Testis (tissue), 2 donors: ENCODE measurements at regions not wholly inside any gene's neighbourhood (a gene's known extent, or its start where the extent isn't known, plus 50 kb on each side); places are given as distances from the start of the nearest gene placed in this dataset.

Source experiments
- CTCF ChIP-seq, 3 experiments: fragments of 450-650 bp in 2 of 3; fragments of 200-600 bp in 1 of 3; sonication (generic) in 1 of 3; IDR thresholded peaks; one replicate each; pipeline ENCODE4 v1.5.1; 2016 to 2019; ENCODE audit warnings: antibody characterized with exemption in 3 of 3, mild to moderate bottlenecking in 2 of 3, moderate library complexity in 1 of 3
- POLR2A ChIP-seq: fragments of 450-650 bp; IDR thresholded peaks from one replicate; pipeline ENCODE4 v1.6.1; 2017; ENCODE audit warnings: antibody characterized with exemption, mild to moderate bottlenecking, moderate library complexity

- no peak for TF ChIP-seq POLR2A
- TF ChIP-seq CTCF (IDR thresholded peaks at IDR 0.05) = no peak
Measured at GRCh38 chr6:92267335-92267734, 1152.0 kb downstream of the EPHA7 start.
